Smooth muscle cell (in vitro differentiated cells): ENCODE measurements at regions not wholly inside any gene's neighbourhood (a gene's known extent, or its start where the extent isn't known, plus 50 kb on each side); places are given as distances from the start of the nearest gene placed in this dataset.

ENCODE experiments used
- DNase-seq: peaks from one replicate; lab custom pipeline; 2025; ENCODE audit not compliant: unreplicated experiment; lab: John Stamatoyannopoulos, UW
- H2AFZ ChIP-seq: fragments of 200-600 bp; sonication (generic); 2 replicates; pipeline ENCODE4 v1.6.0; 2016; ENCODE audit warnings: antibody characterized with exemption, low read depth, mild to moderate bottlenecking
- H3F3A ChIP-seq: fragments of 200-600 bp; sonication (generic); 2 replicates; pipeline ENCODE4 v1.6.0; 2017; ENCODE audit warnings: antibody characterized with exemption, low read depth
- H3K27ac ChIP-seq: fragments of 200-600 bp; sonication (generic); 2 replicates; pipeline ENCODE4 v1.5.1; 2016; ENCODE audit warnings: low read depth, mild to moderate bottlenecking
- H3K27me3 ChIP-seq: fragments of 200-600 bp; sonication (generic); 2 replicates; pipeline ENCODE4 v1.6.1; 2016; ENCODE audit warnings: low read depth, mild to moderate bottlenecking
- H3K36me3 ChIP-seq: fragments of 200-600 bp; sonication (generic); 2 replicates; pipeline ENCODE4 v1.5.1; 2016; ENCODE audit warnings: low read depth
- H3K4me1 ChIP-seq: fragments of 200-600 bp; sonication (generic); 2 replicates; pipeline ENCODE4 v1.5.1; 2016; ENCODE audit warnings: low read depth
- H3K4me2 ChIP-seq: fragments of 200-600 bp; sonication (generic); 2 replicates; pipeline ENCODE4 v1.6.0; 2016; ENCODE audit warnings: mild to moderate bottlenecking
- H3K4me3 ChIP-seq: fragments of 200-600 bp; sonication (generic); 2 replicates; pipeline ENCODE4 v1.5.1; 2016; ENCODE audit warnings: mild to moderate bottlenecking
- H3K79me2 ChIP-seq: fragments of 200-600 bp; sonication (generic); 2 replicates; pipeline ENCODE4 v1.6.0; 2016; ENCODE audit warnings: low read depth, mild to moderate bottlenecking
- H3K9ac ChIP-seq: fragments of 200-600 bp; sonication (generic); 2 replicates; pipeline ENCODE4 v1.6.0; 2016; ENCODE audit warnings: low read depth
- H3K9me3 ChIP-seq: fragments of 200-600 bp; sonication (generic); replicated peaks from 2 replicates; pipeline ENCODE4 v1.5.1; 2016; ENCODE audit warnings: low read depth
- H4K20me1 ChIP-seq: fragments of 200-600 bp; sonication (generic); 2 replicates; pipeline ENCODE4 v1.6.0; 2016; ENCODE audit warnings: low read depth
- CTCF ChIP-seq: fragments of 200-600 bp; sonication (generic); IDR thresholded peaks from 2 replicates; pipeline ENCODE4 v1.5.1; 2017; ENCODE audit warnings: borderline replicate concordance, mild to moderate bottlenecking, antibody characterized with exemption; ENCODE audit not compliant: insufficient read depth, poor library complexity, severe bottlenecking
- WGBS: methylation state at CpG from one replicate; pipeline ENCODE4 v1.1.7; 2016; ENCODE audit warnings: low lambda C conversion rate; 5-methylcytosine and 5-hydroxymethylcytosine counted together

GRCh38 chr3:66107855-66108254, 69.1 kb upstream of the MAGI1 start:
- Histone ChIP-seq H3F3A (no peaks in the 10 kb centered on the region), H3K4me1 (no peaks in the 10 kb centered on the region), H3K4me2 (no peak overlapping the region), H4K20me1 (no peaks in the 10 kb centered on the region), H3K36me3 (no peaks in the 10 kb centered on the region), H3K27me3 (no peaks in the 10 kb centered on the region), H3K9me3 (no peaks in the 10 kb centered on the region), H2AFZ (peak overlapping the region; percentile 29), H3K4me3 (no peak overlapping the region), H3K27ac (no peak overlapping the region), H3K79me2 (no peaks in the 10 kb centered on the region), H3K9ac (no peak overlapping the region)
- DNase-seq, result no peak
- WGBS, result 51% methylated on average over 4 of the region's 4 CpGs
- TF ChIP-seq CTCF, result no peak

- Histone ChIP-seq H3K79me2 (no peaks in the 10 kb centered on the region), H3F3A (no peaks in the 10 kb centered on the region), H4K20me1 (no peaks in the 10 kb centered on the region), H3K9me3 (no peaks in the 10 kb centered on the region), H3K4me3 (no peak overlapping the region), H3K4me1 (no peaks in the 10 kb centered on the region), H2AFZ (peak overlapping the region; percentile 51), H3K27me3 (no peaks in the 10 kb centered on the region), H3K36me3 (no peaks in the 10 kb centered on the region), H3K9ac (no peak overlapping the region), H3K4me2 (no peak overlapping the region), H3K27ac (no peak overlapping the region)
- no peak for DNase-seq
- TF ChIP-seq CTCF, result no peak
- WGBS, result 92% methylated on average over 2 of the region's 2 CpGs
Observed at GRCh38 chr3:66106788-66107187, 68.1 kb upstream of the MAGI1 start.

GRCh38 chr3:66104535-66104934, 65.8 kb upstream of the MAGI1 start:
- Histone ChIP-seq H3K27ac (no peak overlapping the region), H3K9ac (no peak overlapping the region), H3K9me3 (no peaks in the 10 kb centered on the region), H3K27me3 (no peaks in the 10 kb centered on the region), H3K4me2 (no peak overlapping the region), H3K79me2 (no peaks in the 10 kb centered on the region), H3K4me1 (no peaks in the 10 kb centered on the region), H3K36me3 (no peaks in the 10 kb centered on the region), H4K20me1 (no peaks in the 10 kb centered on the region), H2AFZ (no peak overlapping the region), H3F3A (no peaks in the 10 kb centered on the region), H3K4me3 (no peak overlapping the region)
- DNase-seq, result no peak
- no peak for TF ChIP-seq CTCF

- Histone ChIP-seq H3F3A (no peaks in the 10 kb centered on the region), H3K4me1 (no peaks in the 10 kb centered on the region), H3K4me3 (no peak overlapping the region), H3K79me2 (no peaks in the 10 kb centered on the region), H3K36me3 (no peaks in the 10 kb centered on the region), H4K20me1 (no peaks in the 10 kb centered on the region), H3K27me3 (no peaks in the 10 kb centered on the region), H3K9ac (no peak overlapping the region), H3K9me3 (no peaks in the 10 kb centered on the region), H2AFZ (no peak overlapping the region), H3K4me2 (no peak overlapping the region), H3K27ac (no peak overlapping the region)
- no peak for TF ChIP-seq CTCF
- DNase-seq, result no peak
- 86% methylated on average over 3 of the region's 3 CpGs for WGBS
Observed at GRCh38 chr3:66103729-66104128, 65.0 kb upstream of the MAGI1 start.
